Lower lobe of right lung (tissue), 2 donors: ENCODE measurements at regions not wholly inside any gene's neighbourhood (a gene's known extent, or its start where the extent isn't known, plus 50 kb on each side); places are given as distances from the start of the nearest gene placed in this dataset.
A peak's percentile ranks its signal among the peaks of the same experiment; 100 is the strongest.

Experiments used
- ATAC-seq, 2 donors: fragments of 200-7000 bp; cut with Tn5 transposase; one replicate each; pipeline ENCODE4 v1.9.1; 2020 to 2022; ENCODE audit warnings: mild to moderate bottlenecking in 2 of 2, moderate library complexity in 2 of 2
- DNase-seq: peaks from one replicate; pipeline ENCODE4 v3.0.0-alpha.2; 2020
- H3K27ac ChIP-seq: fragments of 200-600 bp; one replicate; pipeline ENCODE4 v1.8.0; 2022
- H3K27me3 ChIP-seq: fragments of 200-600 bp; one replicate; pipeline ENCODE4 v1.8.0; 2022; ENCODE audit warnings: low read depth
- H3K36me3 ChIP-seq: fragments of 200-600 bp; one replicate; pipeline ENCODE4 v1.8.0; 2022; ENCODE audit warnings: mild to moderate bottlenecking
- H3K4me1 ChIP-seq: fragments of 200-600 bp; one replicate; pipeline ENCODE4 v1.8.0; 2022
- H3K4me3 ChIP-seq: fragments of 200-600 bp; one replicate; pipeline ENCODE4 v1.8.0; 2022; ENCODE audit warnings: mild to moderate bottlenecking
- H3K9me3 ChIP-seq: fragments of 200-600 bp; one replicate; pipeline ENCODE4 v1.8.0; 2022
- intact Hi-C: fragments of 100-400 bp; cut with DNase I; formaldehyde crosslinking; loops from one replicate; pipeline ENCODE4 v1.11.0; 2022
- TF ChIP-seq, protein P1 (sequence below): fragments of 200-600 bp; IDR thresholded peaks from one replicate; pipeline ENCODE4 v1.8.0; 2022; ENCODE audit warnings: antibody characterized with exemption, mild to moderate bottlenecking
- donor health status: DM: no; HTN: yes; CAD: no; lungs with severe emphysema.

DNA sequence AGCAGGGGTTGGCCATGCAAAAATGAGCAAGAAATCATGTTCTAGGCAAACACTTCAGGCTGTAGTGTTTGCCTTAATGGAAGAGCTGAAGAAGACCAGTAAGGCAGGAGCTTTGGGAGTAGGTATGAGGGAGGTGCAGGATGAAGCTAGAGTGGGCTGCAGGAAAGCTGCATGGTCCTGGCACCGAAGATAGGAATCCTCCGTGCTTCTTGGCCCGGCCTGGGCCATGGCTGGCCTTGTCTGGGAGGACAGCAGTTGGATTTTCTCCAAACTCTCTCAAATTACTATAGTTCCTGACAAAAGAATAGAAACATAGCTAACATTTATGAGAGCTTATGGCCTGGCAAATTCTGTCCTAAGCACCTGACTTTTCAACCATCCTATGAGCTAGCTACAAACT is 116.5 kb downstream of the UCHL1 start:
- no peak overlapping the region for H3K4me3 ChIP-seq
- intact Hi-C loops, result no loop called here
- no peak for DNase-seq
- H3K4me1 ChIP-seq, result peaks cover 40% of the 10 kb centered on the region
- no peaks in the 10 kb centered on the region for H3K36me3 ChIP-seq
- H3K27ac ChIP-seq, result no peak overlapping the region
- no peaks in the 10 kb centered on the region for H3K9me3 ChIP-seq
- ATAC-seq, result no peak
- TF ChIP-seq, protein P1, sequence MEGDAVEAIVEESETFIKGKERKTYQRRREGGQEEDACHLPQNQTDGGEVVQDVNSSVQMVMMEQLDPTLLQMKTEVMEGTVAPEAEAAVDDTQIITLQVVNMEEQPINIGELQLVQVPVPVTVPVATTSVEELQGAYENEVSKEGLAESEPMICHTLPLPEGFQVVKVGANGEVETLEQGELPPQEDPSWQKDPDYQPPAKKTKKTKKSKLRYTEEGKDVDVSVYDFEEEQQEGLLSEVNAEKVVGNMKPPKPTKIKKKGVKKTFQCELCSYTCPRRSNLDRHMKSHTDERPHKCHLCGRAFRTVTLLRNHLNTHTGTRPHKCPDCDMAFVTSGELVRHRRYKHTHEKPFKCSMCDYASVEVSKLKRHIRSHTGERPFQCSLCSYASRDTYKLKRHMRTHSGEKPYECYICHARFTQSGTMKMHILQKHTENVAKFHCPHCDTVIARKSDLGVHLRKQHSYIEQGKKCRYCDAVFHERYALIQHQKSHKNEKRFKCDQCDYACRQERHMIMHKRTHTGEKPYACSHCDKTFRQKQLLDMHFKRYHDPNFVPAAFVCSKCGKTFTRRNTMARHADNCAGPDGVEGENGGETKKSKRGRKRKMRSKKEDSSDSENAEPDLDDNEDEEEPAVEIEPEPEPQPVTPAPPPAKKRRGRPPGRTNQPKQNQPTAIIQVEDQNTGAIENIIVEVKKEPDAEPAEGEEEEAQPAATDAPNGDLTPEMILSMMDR, result no peak
- H3K27me3 ChIP-seq, result no peaks in the 10 kb centered on the region

DNA sequence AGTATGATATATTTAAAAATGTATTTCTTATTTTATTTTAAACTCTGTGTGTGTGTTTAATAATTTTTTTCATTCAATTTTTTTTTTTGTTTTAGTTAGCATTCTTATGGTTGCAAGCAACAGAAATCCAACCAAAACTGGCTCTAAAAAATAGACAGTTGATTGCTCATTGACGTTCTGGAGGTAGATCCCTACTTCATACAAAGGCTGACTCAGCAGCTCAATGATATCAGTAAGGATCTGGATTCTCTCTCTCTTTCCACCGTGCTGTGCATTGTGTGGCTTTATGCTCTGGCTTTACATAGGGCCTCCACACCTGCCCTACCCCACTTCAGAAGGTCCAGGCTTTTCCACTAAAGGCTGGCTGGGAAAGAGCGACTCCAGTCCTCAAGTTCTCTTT is 117.8 kb downstream of the UCHL1 start:
- intact Hi-C loops, result no loop called here
- Histone ChIP-seq H3K4me3 (no peak overlapping the region), H3K9me3 (no peaks in the 10 kb centered on the region), H3K4me1 (peaks cover 36% of the 10 kb centered on the region), H3K36me3 (no peaks in the 10 kb centered on the region), H3K27ac (no peak overlapping the region), H3K27me3 (no peaks in the 10 kb centered on the region)
- DNase-seq (no peak), ATAC-seq (no peak)
- TF ChIP-seq, protein P1, result no peak

DNA sequence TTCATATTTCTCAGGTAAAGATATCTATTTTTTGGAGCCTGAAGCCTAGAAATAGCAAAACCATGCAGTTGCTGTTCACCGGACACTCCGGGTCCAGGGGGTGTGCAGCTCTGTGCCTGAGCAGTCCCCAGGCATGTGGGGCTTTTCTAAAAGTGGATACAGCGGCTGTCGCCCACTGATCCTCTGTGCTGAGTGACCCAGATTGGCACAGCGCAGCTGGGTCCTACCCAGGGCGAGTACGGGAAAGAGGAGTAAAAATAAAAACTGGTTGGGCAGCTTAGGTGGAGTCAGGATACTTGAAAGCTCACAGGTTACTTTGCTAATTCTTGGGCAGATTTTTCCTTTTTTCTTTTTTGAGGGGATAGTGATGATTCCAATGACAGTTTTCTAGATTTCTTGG is 118.8 kb downstream of the UCHL1 start:
- DNase-seq, result peak; percentile 51
- Histone ChIP-seq H3K4me1 (peaks cover 31% of the 10 kb centered on the region), H3K27me3 (no peaks in the 10 kb centered on the region), H3K4me3 (no peak overlapping the region), H3K36me3 (no peaks in the 10 kb centered on the region), H3K27ac (no peak overlapping the region), H3K9me3 (no peaks in the 10 kb centered on the region)
- intact Hi-C loops, result no loop called here
- TF ChIP-seq, protein P1, result no peak
- peak; percentile 81 to 92 for ATAC-seq

DNA sequence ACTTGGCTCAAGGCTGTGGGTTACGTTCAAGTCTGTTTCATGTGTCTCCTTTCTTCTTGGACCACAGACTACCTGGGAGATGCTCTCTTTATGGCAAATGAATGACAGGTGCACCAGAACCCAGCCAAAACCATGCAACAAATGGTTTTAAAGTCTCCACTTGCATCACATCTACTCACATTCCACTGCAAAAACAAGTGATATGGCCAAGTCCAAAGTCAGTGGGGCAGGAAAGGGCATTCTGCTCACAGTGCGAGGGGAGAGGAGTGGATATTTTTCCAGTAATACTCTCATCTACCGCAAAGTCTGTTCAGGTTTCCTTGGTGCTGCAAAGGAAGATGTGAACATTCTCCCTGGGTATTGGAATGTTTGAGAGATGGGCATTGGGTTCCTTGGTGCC is 120.5 kb downstream of the UCHL1 start:
- DNase-seq (no peak), ATAC-seq (no peak)
- Histone ChIP-seq H3K36me3 (no peaks in the 10 kb centered on the region), H3K9me3 (no peaks in the 10 kb centered on the region), H3K27me3 (no peaks in the 10 kb centered on the region), H3K27ac (no peak overlapping the region), H3K4me3 (no peak overlapping the region), H3K4me1 (peaks cover 36% of the 10 kb centered on the region)
- intact Hi-C loops, result no loop called here
- TF ChIP-seq, protein P1, result no peak

DNA sequence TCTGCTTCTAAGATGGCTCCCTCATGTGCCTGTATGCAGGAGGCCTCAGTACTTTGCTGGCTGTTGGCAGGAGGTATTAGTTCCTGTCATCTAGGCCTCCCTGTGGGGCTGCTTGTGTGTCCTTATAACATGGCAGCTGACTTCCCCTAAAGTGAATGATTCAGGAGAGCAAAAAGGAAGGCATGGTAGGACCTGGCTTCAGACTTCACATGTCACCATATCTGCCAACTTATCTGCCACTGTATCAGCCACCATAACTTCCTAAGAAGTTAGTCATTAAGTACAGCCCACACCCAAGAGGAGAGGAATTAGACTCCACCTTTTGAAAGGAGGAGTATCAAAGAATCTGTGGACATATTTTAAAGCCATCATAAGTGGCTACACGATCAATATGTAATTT is 122.5 kb downstream of the UCHL1 start:
- Histone ChIP-seq H3K4me1 (peaks cover 41% of the 10 kb centered on the region), H3K27me3 (no peaks in the 10 kb centered on the region), H3K27ac (no peak overlapping the region), H3K9me3 (no peaks in the 10 kb centered on the region), H3K4me3 (no peak overlapping the region), H3K36me3 (no peaks in the 10 kb centered on the region)
- no peak for DNase-seq
- no peak for ATAC-seq
- TF ChIP-seq, protein P1, result no peak
- intact Hi-C loops, result no loop called here
